GM13976 (cell line): ENCODE measurements at regions not wholly inside any gene's neighbourhood (a gene's known extent, or its start where the extent isn't known, plus 50 kb on each side); places are given as distances from the start of the nearest gene placed in this dataset.

Experiments used
- DNase-seq: peaks from one replicate; pipeline ENCODE4 v3.0.0; 2012; ENCODE audit warnings: low spot score
- in situ Hi-C: fragments of 300-500 bp; cut with MboI; formaldehyde crosslinking; loops from one replicate; pipeline ENCODE4 v1.12.0; 2022; ENCODE audit warnings: low sequenced_read_pairs, mixed read lengths, inconsistent platforms; ENCODE audit not compliant: unreplicated experiment
- TF ChIP-seq, protein P1 (sequence below): IDR thresholded peaks from 2 replicates; pipeline ENCODE4 v1.5.1; 2012; ENCODE audit warnings: borderline replicate concordance, mild to moderate bottlenecking; ENCODE audit not compliant: insufficient read depth; ENCODE audit errors: extremely low read depth, missing control alignments, control extremely low read depth

DNA sequence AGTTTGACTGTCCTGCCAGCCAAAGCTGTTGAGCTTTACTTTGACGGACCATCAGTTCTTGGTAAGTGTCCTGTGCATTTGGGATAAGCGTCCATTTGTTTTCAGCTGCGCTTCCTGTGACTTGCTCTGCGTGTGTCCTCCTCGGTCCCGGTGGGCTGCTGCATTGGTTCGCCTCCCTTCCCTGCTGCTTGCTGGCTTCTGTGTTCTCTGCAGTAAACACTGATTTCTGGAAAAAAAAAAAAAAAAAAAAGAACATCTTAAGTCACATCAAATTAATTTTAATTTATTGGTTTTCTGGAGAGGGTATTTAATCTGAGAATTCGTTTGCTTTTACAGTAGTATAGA lies 264.1 kb downstream of the SEC23A start:
- no peak for DNase-seq
- in situ Hi-C loops, result no loop called here
- TF ChIP-seq, protein P1, sequence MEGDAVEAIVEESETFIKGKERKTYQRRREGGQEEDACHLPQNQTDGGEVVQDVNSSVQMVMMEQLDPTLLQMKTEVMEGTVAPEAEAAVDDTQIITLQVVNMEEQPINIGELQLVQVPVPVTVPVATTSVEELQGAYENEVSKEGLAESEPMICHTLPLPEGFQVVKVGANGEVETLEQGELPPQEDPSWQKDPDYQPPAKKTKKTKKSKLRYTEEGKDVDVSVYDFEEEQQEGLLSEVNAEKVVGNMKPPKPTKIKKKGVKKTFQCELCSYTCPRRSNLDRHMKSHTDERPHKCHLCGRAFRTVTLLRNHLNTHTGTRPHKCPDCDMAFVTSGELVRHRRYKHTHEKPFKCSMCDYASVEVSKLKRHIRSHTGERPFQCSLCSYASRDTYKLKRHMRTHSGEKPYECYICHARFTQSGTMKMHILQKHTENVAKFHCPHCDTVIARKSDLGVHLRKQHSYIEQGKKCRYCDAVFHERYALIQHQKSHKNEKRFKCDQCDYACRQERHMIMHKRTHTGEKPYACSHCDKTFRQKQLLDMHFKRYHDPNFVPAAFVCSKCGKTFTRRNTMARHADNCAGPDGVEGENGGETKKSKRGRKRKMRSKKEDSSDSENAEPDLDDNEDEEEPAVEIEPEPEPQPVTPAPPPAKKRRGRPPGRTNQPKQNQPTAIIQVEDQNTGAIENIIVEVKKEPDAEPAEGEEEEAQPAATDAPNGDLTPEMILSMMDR, result no peak

GRCh38 chr14:38838049-38838978 lies 264.7 kb downstream of the SEC23A start:
- DNase-seq, result no peak
- in situ Hi-C loops, result no loop called here
- TF ChIP-seq, protein P1, result no peak

GRCh38 chr14:38837343-38838048 lies 265.5 kb downstream of the SEC23A start:
- TF ChIP-seq, protein P1, result no peak
- no peak for DNase-seq
- in situ Hi-C loops, result no loop called here

DNA sequence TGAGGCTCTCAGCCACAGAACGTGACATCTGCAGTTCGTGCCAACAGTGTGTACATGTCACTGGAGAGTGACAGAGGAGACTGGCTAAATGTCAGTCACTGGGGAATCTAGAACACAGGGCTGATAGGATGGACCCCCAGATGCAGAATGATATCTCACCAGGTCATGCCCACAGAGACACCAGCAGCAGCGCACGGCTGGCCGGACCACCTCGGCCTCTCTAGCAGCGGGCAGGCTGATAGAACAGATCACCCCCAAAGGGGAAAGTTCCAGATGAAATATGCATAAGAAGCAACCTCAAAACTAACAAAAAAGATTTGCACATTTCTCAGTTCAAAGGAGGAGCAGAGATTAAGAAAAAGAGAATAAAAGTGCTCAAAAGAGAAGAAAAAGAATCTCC lies 266.5 kb downstream of the SEC23A start:
- no peak for DNase-seq
- in situ Hi-C loops, result no loop called here
- TF ChIP-seq, protein P1, result no peak

GRCh38 chr14:38835874-38836273 lies 267.2 kb downstream of the SEC23A start:
- in situ Hi-C loops, result no loop called here
- TF ChIP-seq, protein P1, result no peak
- DNase-seq, result no peak

GRCh38 chr14:38828183-38828827 lies 274.7 kb downstream of the SEC23A start:
- in situ Hi-C loops, result no loop called here
- TF ChIP-seq, protein P1, result no peak
- no peak for DNase-seq
